ENCODE measurements at regions not wholly inside any gene's neighbourhood (a gene's known extent, or its start where the extent isn't known, plus 50 kb on each side); places are given as distances from the start of the nearest gene placed in this dataset.

DNA sequence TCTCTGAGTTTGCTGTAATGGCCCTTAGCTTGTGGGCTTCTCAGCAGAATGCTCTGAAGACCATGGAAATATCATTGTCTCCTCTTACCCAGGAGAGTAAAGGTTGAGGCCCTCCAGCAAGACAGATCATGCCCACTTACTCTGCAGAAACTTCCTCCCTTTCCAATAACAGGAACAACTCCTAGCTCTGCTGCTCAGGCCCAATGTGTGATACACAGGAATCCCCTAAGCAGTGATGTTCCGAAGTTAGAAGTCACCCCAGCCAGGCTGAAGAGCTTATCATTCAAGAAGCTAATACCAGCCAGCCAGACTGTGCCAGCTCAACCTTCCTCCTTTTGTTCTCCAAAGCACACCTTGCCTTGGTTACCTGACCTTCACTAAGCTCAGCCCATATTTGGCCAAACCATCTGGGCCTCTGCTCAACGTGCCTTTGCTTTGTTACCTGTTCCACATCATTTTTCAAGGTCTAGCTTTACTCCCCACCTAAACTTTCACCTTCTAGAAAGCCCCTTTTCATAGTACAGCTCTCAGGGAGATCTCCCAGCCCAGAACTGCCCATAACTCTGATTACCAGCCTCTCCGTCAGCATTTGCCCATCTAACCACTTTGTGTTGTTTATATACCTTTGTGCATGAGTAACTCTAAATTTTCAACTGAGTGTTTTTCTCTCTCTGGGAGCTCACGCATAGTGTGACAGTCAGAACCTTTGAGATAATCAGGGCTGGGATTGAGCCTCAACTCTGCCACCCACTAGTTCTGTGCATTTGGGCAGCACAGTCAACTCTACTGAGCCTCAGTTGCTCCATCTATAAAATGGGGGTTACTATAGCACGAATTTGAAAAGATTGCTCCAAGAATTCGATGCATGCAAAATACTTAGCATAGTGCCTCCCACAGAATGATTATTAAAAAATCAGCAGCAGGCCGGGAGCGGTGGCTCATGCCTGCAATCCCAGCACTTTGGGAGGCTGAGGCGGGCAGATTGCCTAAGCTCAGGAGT lies 107.6 kb upstream of the CPEB4 start (continued):
- TF ChIP-seq FOXA2 (IDR thresholded peaks at IDR 0.05) (no peak), HNF4A (conservative IDR thresholded peaks at IDR 0.05) (no peak)

DNA sequence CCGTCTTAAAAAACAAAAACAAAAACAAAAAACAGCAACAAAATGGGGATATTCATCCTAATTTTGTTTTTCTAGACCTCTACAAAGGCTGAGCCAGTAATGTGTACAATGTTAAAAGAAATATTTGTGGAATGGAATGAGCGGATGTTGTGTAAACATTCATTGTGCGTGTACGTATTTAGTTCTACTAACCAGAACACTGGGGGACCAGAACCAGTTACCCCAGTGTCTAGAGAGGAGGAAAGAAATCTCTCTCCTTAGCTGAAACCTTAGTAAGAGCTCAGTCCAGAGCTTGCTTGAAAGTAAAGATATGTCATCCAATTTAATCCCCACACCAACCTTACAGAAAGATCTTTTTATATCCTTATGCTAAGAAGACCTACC lies 106.7 kb upstream of the CPEB4 start:
- Histone ChIP-seq H3K9me3 (ENCODE audit: control insufficient read depth in 4 of 4, low read length in 3 of 4) (no peaks in the 10 kb centered on the region), H3K27me3 (ENCODE audit: control insufficient read depth in 4 of 4, insufficient read depth in 4 of 4, low read length in 3 of 4) (no peaks in the 10 kb centered on the region), H3K27ac (ENCODE audit: low read depth in 1 of 2, low read length in 2 of 2) (peak overlapping the region; percentile 19 to 52), H3K4me3 (ENCODE audit: low read depth in 1 of 3, low read length in 3 of 3) (no peak overlapping the region), H3K4me1 (ENCODE audit: control insufficient read depth in 4 of 4, insufficient read depth in 4 of 4, low read length in 3 of 4) (peaks cover 0 to 14% (median 2%) of the 10 kb centered on the region in 4 donors), H3K36me3 (ENCODE audit: control insufficient read depth in 4 of 4, insufficient read depth in 3 of 4, low read depth in 1 of 4, low read length in 3 of 4) (no peaks in the 10 kb centered on the region), H3K9ac (ENCODE audit: low read depth in 1 of 2, low read length in 2 of 2) (peak overlapping the region in 1 of 2 donors; percentile 48)
- DNase-seq (ENCODE audit: low spot score), result no peak
- WGBS, result 43% methylated on average over 4 of the region's 4 CpGs
- no peak for TF ChIP-seq FOXA2 (IDR thresholded peaks at IDR 0.05)
- TF ChIP-seq HNF4G (IDR thresholded peaks at IDR 0.05), result no peak
- TF ChIP-seq YY1 (IDR thresholded peaks at IDR 0.05), result no peak
- TF ChIP-seq NR2F2 (IDR thresholded peaks at IDR 0.05), result no peak
- TF ChIP-seq, protein P1, sequence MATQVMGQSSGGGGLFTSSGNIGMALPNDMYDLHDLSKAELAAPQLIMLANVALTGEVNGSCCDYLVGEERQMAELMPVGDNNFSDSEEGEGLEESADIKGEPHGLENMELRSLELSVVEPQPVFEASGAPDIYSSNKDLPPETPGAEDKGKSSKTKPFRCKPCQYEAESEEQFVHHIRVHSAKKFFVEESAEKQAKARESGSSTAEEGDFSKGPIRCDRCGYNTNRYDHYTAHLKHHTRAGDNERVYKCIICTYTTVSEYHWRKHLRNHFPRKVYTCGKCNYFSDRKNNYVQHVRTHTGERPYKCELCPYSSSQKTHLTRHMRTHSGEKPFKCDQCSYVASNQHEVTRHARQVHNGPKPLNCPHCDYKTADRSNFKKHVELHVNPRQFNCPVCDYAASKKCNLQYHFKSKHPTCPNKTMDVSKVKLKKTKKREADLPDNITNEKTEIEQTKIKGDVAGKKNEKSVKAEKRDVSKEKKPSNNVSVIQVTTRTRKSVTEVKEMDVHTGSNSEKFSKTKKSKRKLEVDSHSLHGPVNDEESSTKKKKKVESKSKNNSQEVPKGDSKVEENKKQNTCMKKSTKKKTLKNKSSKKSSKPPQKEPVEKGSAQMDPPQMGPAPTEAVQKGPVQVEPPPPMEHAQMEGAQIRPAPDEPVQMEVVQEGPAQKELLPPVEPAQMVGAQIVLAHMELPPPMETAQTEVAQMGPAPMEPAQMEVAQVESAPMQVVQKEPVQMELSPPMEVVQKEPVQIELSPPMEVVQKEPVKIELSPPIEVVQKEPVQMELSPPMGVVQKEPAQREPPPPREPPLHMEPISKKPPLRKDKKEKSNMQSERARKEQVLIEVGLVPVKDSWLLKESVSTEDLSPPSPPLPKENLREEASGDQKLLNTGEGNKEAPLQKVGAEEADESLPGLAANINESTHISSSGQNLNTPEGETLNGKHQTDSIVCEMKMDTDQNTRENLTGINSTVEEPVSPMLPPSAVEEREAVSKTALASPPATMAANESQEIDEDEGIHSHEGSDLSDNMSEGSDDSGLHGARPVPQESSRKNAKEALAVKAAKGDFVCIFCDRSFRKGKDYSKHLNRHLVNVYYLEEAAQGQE (IDR thresholded peaks at IDR 0.05), result no peak
- TF ChIP-seq, protein P2, sequence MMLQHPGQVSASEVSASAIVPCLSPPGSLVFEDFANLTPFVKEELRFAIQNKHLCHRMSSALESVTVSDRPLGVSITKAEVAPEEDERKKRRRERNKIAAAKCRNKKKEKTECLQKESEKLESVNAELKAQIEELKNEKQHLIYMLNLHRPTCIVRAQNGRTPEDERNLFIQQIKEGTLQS (IDR thresholded peaks at IDR 0.05), result no peak
- TF ChIP-seq JUND (IDR thresholded peaks at IDR 0.05), result no peak
- no peak for TF ChIP-seq HNF4A (conservative IDR thresholded peaks at IDR 0.05)
- no peak for TF ChIP-seq FOXA1 (IDR thresholded peaks at IDR 0.05)
- no peak for TF ChIP-seq EGR1 (IDR thresholded peaks at IDR 0.05; ENCODE audit: low read depth in 2 of 2)
- TF ChIP-seq GABPA (IDR thresholded peaks at IDR 0.05 in 1 of 2, conservative IDR thresholded peaks at IDR 0.05 in 1 of 2), result no peak

DNA sequence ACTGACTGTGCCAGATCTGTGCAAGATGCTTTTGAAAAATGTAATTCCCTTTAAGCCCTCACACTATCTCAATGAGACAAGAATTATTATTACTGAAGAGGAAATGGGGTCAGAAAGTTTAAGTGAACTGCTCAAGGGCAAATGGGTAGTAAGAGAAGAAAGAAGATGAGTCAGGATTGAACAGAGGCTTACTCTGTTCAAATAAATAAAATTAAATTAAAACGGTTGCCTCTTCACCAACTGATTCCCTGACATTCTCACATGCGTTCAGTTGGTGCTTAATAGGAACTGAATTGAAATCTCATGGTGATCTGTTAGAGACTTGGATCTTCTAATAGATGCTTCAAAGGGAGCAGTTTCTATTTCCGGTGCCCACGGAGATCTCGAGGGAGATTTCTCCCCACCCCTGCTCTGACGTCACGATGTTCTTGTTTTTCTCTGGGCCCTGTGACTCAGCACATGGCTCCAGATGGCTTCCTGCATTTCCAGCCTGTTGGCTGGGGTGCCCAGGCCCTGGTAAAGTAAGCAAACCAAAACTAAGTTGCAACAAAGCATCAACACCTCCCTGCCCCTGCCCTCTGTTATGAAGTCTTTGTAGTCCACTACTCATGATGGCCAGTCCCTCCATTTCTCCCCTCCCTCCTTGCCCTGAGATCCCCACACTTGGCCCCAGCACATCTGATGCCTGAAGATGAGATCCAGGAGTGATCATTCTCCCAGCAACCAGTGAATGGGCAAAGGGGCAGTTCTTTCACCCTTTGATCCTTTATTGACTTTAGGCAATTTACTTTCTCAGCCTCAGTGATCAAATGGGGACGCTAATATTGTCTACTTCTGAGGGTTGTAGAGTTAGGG lies 106.1 kb upstream of the CPEB4 start:
- H3K4me1 ChIP-seq (ENCODE audit: control insufficient read depth in 4 of 4, insufficient read depth in 4 of 4, low read length in 3 of 4), result peaks cover 0 to 12% (median 2%) of the 10 kb centered on the region in 4 donors
- no peaks in the 10 kb centered on the region for H3K27me3 ChIP-seq (ENCODE audit: control insufficient read depth in 4 of 4, insufficient read depth in 4 of 4, low read length in 3 of 4)
- WGBS, result 37% methylated on average over 8 of the region's 8 CpGs
- H3K9ac ChIP-seq (ENCODE audit: low read depth in 1 of 2, low read length in 2 of 2), result peak overlapping the region in 1 of 2 donors; percentile 48
- H3K9me3 ChIP-seq (ENCODE audit: control insufficient read depth in 4 of 4, low read length in 3 of 4), result no peaks in the 10 kb centered on the region
- no peak overlapping the region for H3K4me3 ChIP-seq (ENCODE audit: low read depth in 1 of 3, low read length in 3 of 3)
- peak overlapping the region; percentile 19 to 52 for H3K27ac ChIP-seq (ENCODE audit: low read depth in 1 of 2, low read length in 2 of 2)
- H3K36me3 ChIP-seq (ENCODE audit: control insufficient read depth in 4 of 4, insufficient read depth in 3 of 4, low read depth in 1 of 4, low read length in 3 of 4), result peaks cover 0 to 1% (median 0%) of the 10 kb centered on the region in 4 donors
- peak; percentile 78 for DNase-seq (ENCODE audit: low spot score)
- TF ChIP-seq, protein P3, sequence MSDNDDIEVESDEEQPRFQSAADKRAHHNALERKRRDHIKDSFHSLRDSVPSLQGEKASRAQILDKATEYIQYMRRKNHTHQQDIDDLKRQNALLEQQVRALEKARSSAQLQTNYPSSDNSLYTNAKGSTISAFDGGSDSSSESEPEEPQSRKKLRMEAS (IDR thresholded peaks at IDR 0.05), result peak; percentile 67
- TF ChIP-seq FOXA1 (IDR thresholded peaks at IDR 0.05) (peak; percentile 38), EGR1 (IDR thresholded peaks at IDR 0.05; ENCODE audit: low read depth in 2 of 2) (no peak), RXRA (IDR thresholded peaks at IDR 0.05) (peak in 1 of 2 donors; percentile 40), TAF1 (conservative IDR thresholded peaks at IDR 0.05) (no peak), YY1 (IDR thresholded peaks at IDR 0.05) (peak; percentile 48), HNF4A (conservative IDR thresholded peaks at IDR 0.05) (peak; percentile 33 to 61), HNF4G (IDR thresholded peaks at IDR 0.05) (no peak)
- TF ChIP-seq, protein P4, sequence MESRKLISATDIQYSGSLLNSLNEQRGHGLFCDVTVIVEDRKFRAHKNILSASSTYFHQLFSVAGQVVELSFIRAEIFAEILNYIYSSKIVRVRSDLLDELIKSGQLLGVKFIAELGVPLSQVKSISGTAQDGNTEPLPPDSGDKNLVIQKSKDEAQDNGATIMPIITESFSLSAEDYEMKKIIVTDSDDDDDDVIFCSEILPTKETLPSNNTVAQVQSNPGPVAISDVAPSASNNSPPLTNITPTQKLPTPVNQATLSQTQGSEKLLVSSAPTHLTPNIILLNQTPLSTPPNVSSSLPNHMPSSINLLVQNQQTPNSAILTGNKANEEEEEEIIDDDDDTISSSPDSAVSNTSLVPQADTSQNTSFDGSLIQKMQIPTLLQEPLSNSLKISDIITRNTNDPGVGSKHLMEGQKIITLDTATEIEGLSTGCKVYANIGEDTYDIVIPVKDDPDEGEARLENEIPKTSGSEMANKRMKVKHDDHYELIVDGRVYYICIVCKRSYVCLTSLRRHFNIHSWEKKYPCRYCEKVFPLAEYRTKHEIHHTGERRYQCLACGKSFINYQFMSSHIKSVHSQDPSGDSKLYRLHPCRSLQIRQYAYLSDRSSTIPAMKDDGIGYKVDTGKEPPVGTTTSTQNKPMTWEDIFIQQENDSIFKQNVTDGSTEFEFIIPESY (IDR thresholded peaks at IDR 0.05), result no peak
- TF ChIP-seq, protein P5, sequence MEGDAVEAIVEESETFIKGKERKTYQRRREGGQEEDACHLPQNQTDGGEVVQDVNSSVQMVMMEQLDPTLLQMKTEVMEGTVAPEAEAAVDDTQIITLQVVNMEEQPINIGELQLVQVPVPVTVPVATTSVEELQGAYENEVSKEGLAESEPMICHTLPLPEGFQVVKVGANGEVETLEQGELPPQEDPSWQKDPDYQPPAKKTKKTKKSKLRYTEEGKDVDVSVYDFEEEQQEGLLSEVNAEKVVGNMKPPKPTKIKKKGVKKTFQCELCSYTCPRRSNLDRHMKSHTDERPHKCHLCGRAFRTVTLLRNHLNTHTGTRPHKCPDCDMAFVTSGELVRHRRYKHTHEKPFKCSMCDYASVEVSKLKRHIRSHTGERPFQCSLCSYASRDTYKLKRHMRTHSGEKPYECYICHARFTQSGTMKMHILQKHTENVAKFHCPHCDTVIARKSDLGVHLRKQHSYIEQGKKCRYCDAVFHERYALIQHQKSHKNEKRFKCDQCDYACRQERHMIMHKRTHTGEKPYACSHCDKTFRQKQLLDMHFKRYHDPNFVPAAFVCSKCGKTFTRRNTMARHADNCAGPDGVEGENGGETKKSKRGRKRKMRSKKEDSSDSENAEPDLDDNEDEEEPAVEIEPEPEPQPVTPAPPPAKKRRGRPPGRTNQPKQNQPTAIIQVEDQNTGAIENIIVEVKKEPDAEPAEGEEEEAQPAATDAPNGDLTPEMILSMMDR (IDR thresholded peaks at IDR 0.05; ENCODE audit: low read depth, low read length, missing input control), result no peak

All from liver (tissue), 8 donors.